DMS 273 treated with DMSO at 0.1 percent for 48 hours (cell line): ENCODE measurements at regions not wholly inside any gene's neighbourhood (a gene's known extent, or its start where the extent isn't known, plus 50 kb on each side); places are given as distances from the start of the nearest gene placed in this dataset.
"Not testable (repeated sequence)": the region's sequence is repeated elsewhere in the genome, so short reads cannot be mapped to it uniquely, and the experiment has no call there.

Experiments
- DNase-seq: peaks from one replicate; lab custom pipeline; 2025; lab: John Stamatoyannopoulos, UW

DNA sequence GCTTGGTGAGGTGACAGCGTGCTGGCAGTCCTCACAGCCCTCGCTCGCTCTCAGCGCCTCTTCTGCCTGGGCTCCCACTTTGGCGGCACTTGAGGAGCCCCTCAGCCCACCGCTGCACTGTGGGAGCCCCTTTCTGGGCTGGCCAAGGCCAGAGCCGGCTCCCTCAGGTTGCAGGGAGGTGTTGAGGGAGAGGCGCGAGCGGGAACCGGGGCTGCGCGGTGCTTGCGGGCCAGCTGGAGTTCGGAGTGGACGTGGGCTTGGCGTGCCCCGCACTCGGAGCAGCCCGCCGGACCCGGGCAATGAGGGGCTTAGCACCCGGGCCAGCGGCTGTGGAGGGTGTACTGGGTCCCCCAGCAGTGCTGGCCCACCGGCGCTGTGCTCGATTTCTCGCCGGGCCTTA lies 134.2 kb upstream of the BASP1 start:
- not testable (repeated sequence) for DNase-seq

- no peak for DNase-seq
Observed at GRCh38 chr5:17087035-17087434, 130.4 kb upstream of the BASP1 start.

- DNase-seq: no peak
Observed at GRCh38 chr5:17088051-17088450, 129.4 kb upstream of the BASP1 start.

DNA sequence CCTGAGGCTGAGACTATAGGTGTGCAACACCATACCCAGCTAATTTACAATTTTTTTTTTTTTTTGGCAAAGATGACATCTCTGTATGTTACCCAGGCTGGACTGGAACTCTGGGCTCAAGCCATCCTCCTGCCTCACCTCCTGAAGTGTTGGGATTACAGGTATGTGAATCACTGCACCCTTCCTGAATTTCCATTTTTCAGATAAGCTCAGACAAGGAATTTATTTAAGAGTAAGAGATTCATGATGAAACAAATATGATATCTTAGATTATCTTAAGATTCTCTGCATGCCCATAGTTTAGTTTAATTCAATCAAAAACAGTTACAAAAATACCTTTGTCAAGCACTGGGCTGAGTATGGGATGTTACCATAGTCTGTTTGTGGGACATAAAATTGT lies 128.4 kb upstream of the BASP1 start:
- no peak for DNase-seq

GRCh38 chr5:17089690-17090089 lies 127.7 kb upstream of the BASP1 start:
- DNase-seq: no peak

DNA sequence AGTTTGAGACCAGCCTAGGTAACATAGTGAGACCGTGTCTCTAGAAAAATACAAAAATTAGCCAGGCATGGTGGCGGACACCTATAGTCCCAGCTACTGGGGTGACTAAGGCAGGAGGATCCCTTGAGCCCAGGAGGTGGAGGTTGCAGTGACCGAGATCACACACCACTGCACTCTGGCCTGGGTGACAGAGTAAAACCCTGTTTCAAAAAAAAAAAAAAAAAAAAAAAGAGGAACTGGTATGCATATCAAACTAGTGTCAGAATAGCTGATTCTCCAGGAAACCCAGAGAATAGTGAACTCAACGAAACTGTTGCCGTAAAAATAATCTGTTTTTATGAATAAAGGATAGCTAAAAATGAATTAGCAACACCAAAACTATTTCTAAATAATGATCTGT lies 126.6 kb upstream of the BASP1 start:
- DNase-seq: no peak

DNA sequence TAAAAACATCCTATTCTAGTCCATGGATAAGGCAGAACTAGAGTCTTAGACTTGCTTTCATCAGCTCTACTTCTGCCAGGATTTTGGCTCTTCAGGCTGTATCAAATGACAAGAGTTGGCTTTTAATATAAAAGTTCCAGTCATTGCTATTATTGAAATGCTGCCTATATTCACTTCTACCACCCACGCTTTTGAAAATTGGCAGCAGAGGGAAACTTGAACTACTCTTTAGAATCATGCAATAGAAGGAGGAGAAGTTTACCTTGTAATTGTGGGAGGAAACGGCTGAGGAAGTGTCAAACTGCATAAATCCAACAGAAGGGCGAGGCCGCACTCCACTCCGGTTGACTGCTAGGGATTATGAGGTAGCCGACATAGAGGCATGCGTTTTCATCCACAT lies 122.6 kb upstream of the BASP1 start:
- DNase-seq: no peak

DNA sequence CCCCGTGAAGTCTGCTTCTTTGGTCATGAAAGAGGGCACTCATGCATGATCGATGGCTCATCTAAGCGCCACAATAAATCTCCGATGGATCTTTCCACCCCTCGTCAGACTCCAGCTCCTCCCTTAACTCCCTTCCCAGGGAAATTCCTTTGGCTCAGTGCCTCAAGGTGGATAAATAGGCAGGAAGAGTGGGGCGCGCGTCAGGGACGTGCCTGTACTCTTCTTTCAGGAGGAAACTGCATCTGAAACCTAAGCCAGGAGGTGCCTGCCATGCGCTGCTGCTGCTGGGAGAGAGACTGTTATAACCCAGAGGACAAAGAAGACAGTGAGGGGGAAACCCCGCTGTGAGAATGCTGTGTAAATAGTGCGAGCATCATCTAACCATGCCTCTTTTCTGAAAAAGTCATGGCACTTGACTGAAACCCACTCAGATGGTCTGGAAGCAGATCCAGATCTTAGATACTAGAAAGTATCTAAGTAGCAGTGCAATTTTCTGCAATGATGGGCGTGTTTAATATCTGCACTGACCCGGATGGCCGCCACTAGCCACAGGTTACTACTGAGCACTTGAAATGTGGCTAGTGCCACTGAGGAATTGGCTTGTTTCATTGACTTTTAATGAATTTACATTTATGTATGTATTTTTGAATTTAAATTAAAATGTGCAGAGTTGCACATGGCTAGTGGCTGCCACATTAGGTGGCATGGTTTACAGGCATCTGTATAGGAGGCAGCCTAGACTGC lies 120.3 kb upstream of the BASP1 start:
- no peak for DNase-seq

GRCh38 chr5:17099946-17100345 lies 117.5 kb upstream of the BASP1 start:
- DNase-seq: no peak

DNA sequence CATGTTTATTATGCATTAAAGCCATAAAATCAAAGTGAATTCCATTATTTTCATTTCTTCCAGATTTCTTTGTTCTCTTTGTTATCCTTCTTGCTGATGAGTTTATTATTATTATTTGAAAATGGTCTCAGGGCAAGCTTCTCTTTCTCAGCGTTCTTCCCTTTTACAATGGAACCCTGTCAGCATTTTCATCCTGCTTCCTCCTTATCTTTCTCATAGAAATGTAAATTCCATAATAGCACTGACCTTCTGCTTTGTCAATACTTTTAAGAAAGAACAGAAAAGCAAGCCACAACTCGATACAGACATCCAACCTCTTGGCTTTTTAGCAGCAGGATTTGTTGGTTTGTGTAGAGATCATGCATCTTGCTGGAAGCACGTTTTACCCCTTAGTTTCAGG lies 114.0 kb upstream of the BASP1 start:
- DNase-seq: no peak

DNA sequence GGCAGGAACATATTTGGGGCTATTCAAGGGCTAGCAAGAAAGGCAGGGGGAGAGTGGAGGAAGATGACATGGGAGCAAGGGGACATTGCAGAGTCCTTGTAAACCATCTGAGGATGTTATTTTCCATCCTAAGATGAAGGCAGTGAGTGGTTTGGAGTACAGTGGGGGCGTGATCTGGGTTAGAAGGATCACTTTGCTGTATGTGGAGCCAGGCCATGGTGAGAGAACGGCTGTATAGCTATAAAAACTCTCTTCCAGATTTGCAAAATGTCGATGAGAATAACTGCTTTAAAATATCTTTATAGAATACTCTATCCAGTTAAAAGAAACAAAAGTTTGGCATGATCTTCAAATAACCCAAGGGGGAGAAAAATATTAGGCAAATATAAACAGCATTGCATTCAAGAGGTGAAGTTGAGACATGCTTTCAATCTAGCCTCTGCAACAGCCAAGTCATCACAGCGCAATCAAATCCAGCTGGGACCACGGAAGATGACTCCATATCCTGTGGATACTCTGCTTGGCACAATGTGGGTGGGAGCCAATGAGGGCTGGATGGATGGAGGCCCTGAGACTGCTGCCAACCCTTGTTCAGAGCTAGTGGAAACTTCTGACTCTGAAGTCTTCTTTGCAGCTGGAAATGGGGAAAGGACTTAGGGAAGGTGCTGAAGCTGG lies 111.5 kb upstream of the BASP1 start:
- no peak for DNase-seq

- no peak for DNase-seq
Observed at GRCh38 chr5:17106521-17106920, 110.9 kb upstream of the BASP1 start.

- DNase-seq: not testable (repeated sequence)
Observed at GRCh38 chr5:17112091-17112716, 105.2 kb upstream of the BASP1 start.

DNA sequence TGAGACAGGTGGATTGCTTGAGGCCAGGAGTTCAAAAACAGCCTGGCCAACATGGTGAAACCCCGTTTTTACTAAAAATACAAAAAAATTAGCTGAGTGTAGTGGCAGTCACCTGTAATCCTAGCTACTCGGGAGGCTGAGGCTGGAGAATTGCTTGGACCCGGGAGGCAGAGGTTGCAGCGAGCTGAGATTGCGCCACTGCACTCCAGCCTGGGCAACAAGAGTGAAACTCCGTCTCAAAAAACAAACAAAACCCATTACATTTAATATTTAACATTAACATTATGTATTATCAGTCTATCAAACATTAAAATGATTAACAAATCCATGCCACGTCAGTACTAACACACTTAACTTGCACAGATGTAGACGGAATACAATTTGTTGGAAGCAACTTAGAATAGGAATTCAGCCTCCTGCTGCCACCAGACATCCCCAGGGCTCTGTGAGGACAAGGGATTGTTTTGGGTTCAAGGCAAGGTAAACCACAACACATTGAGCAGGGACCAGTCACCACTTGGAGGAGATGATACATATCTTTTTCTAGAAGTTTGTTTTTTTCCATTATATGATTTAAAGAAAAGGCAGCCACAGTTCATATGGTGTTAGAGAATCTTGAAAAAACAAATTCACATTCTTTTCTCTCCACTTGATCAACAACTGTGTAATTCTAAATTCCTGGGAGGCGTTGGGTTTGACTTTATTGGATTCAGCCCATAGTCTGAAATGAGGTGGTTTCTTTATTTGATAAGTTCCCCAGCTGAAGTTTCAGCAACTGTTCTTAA lies 104.1 kb upstream of the BASP1 start:
- DNase-seq: no peak

DNA sequence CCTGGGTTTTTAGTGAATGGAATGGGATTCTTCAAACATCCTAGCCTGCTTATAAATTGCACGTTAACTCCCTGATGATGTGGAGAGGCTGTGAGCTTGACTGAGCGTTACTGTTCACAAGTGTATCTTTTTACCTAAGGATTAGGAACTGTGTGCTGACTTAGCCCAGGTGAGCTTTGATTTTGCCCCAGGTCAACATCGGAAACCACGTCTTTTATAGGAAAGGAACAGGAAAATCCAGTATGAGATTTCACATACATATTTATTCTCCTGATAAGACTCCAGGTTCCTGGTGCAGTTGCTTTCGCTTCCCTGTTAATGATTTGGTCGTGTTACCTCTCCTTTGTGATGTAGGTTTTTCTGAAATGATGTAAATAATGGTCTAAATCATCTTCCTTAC lies 103.2 kb upstream of the BASP1 start:
- DNase-seq: no peak

DNA sequence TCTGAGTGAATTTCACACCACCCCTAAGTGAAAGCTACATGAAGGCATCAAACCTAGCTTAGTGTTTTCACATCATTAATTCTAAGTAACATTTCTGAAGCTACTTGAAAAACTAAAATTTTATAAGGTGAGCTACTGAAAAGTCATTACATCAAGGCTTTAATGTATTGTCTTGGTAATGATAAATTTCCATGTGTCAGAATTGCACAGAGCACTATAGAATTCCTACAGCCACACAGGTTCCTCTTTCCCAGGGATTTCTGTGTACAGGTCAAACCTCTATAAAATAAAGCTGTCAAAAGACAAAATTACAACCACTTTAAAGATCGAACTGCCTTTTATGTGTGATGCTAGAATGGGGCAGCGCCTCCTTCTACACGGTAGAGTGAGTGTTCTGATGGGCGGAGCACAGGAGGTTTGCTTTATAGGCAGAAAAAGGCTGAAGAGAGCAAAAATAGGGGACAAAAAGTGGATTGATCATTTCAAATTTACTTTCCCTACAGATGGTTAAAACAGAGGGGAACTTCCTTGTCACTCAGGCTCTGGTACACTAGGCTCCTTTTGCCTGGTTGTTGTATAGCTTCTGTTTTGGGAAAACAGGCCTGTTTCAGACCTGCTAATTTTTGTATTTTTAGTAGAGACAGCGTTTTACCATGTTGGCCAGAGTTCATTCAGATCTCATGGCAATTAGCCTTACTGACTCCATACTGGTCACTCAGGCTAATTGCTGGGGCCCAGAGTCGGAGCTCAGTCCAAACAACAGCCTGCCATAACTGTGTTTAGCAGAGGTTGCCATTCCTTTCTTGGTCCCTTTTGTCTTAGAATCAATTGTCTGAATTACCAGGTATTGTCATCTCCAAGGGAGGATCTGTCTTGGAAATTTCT lies 102.5 kb upstream of the BASP1 start:
- no peak for DNase-seq

DNA sequence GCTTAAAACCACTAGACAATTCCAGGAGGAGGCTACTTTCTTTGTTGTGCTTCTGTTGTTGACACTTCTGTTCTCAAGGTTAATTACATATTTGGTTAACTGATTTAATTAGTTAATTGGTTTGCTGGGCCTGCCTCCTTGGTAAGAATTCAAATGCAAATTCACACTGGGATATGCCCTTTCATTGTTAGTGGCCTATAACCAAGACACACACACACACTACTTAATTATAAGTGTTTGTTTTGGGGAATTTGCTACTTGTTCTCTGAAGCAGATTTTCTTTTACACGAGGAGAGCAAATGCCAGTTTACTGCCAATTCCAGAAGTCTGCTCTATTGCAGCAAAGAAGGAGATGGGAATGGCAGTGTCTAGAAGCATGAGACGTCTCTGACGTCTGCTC lies 101.6 kb upstream of the BASP1 start:
- no peak for DNase-seq

GRCh38 chr5:17118631-17119030 lies 98.8 kb upstream of the BASP1 start:
- DNase-seq: no peak

DNA sequence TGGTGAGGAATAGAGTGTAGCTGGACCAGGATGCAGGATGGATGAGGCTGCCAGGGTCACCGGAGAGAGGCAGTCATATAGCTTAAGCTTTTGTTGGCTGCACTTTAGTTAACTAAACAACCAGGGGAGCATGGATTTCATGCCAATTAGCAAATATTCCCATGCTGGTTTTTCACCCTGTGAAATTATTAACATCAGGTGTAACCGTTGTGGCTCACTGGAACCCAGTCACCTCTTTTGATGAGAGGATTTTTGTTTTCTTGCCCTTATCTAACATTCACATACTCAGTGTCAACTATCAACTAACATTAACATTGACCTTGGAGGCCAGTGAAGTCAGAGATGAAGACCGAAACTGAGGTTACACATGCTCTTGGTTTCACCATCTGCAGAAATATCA lies 97.2 kb upstream of the BASP1 start:
- no peak for DNase-seq

- no peak for DNase-seq
Observed at GRCh38 chr5:17121776-17122175, 95.7 kb upstream of the BASP1 start.

- no peak for DNase-seq
Observed at GRCh38 chr5:17123010-17123409, 94.4 kb upstream of the BASP1 start.

DNA sequence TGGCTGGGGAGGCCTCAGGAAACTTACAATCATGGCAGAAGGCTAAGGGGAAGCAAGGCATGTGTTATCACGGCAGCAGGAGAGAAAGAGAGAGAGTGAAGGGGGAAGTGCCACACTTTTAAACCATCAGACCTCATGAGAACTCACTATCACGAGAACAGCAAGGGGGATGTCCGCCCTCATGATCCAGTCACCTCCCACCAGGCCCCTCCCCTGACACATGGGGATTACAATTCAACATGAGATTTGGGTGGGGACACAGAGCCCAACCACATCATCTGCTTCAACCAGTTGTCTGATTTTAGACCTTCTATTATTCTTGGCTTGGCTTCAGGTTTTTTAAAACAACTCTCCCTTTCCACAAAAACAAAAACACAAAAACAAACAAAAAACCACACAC lies 93.7 kb upstream of the BASP1 start:
- DNase-seq: not testable (repeated sequence)
